GM18517 (cell line): ENCODE measurements at regions not wholly inside any gene's neighbourhood (a gene's known extent, or its start where the extent isn't known, plus 50 kb on each side); places are given as distances from the start of the nearest gene placed in this dataset.

ENCODE experiments used
- ATAC-seq: cut with Tn5 transposase; IDR thresholded peaks from one replicate; pipeline ENCODE4 v1.9.1; 2021; ENCODE audit warnings: mild to moderate bottlenecking, moderate library complexity; ENCODE audit not compliant: unreplicated experiment

- ATAC-seq: no peak
Observed at GRCh38 chr2:8277921-8278571, 403.8 kb upstream of the ID2 start.

GRCh38 chr2:8278709-8279354 lies 403.0 kb upstream of the ID2 start:
- ATAC-seq: no peak

GRCh38 chr2:8279506-8279905 lies 402.4 kb upstream of the ID2 start:
- no peak for ATAC-seq

GRCh38 chr2:8281234-8281633 lies 400.6 kb upstream of the ID2 start:
- ATAC-seq: no peak

- no peak for ATAC-seq
Observed at GRCh38 chr2:8281950-8282857, 399.7 kb upstream of the ID2 start.

- ATAC-seq: no peak
Observed at GRCh38 chr2:8282858-8283252, 399.0 kb upstream of the ID2 start.

- ATAC-seq: no peak
Observed at GRCh38 chr2:8285081-8285480, 396.8 kb upstream of the ID2 start.

GRCh38 chr2:8285898-8286297 lies 396.0 kb upstream of the ID2 start:
- no peak for ATAC-seq

GRCh38 chr2:8288206-8288605 lies 393.6 kb upstream of the ID2 start:
- ATAC-seq: no peak

- no peak for ATAC-seq
Observed at GRCh38 chr2:8289111-8289510, 392.7 kb upstream of the ID2 start.

GRCh38 chr2:8290771-8291352 lies 391.0 kb upstream of the ID2 start:
- no peak for ATAC-seq

- ATAC-seq: no peak
Observed at GRCh38 chr2:8296306-8296705, 385.6 kb upstream of the ID2 start.

GRCh38 chr2:8297376-8298231 lies 384.3 kb upstream of the ID2 start:
- no peak for ATAC-seq

GRCh38 chr2:8298783-8299182 lies 383.1 kb upstream of the ID2 start:
- no peak for ATAC-seq

- ATAC-seq: no peak
Observed at GRCh38 chr2:8300216-8300615, 381.6 kb upstream of the ID2 start.

GRCh38 chr2:8300905-8301304 lies 381.0 kb upstream of the ID2 start:
- no peak for ATAC-seq

GRCh38 chr2:8303322-8303832 lies 378.5 kb upstream of the ID2 start:
- ATAC-seq: peak; percentile 74

- no peak for ATAC-seq
Observed at GRCh38 chr2:8304821-8305766, 376.8 kb upstream of the ID2 start.
